H9 (cell line): ENCODE measurements at regions not wholly inside any gene's neighbourhood (a gene's known extent, or its start where the extent isn't known, plus 50 kb on each side); places are given as distances from the start of the nearest gene placed in this dataset.
A peak's percentile ranks its signal among the peaks of the same experiment; 100 is the strongest.

ENCODE experiments used
- DNase-seq: peaks from one replicate; pipeline ENCODE4 v3.0.0-alpha.2; 2017
- H2AFZ ChIP-seq: one replicate; pipeline ENCODE4 v1.6.1; 2013; ENCODE audit warnings: mild to moderate bottlenecking, low read length, control low read depth, moderate library complexity
- H2AK5ac ChIP-seq: 2 replicates; pipeline ENCODE4 v1.6.1; 2013; ENCODE audit warnings: low read length, control low read depth, mixed read lengths; ENCODE audit not compliant: insufficient read length
- H2BK120ac ChIP-seq: one replicate; pipeline ENCODE4 v1.6.1; 2013; ENCODE audit warnings: low read depth, mild to moderate bottlenecking, low read length, control low read depth, inconsistent platforms; ENCODE audit not compliant: poor library complexity, severe bottlenecking
- H2BK12ac ChIP-seq: 2 replicates; pipeline ENCODE4 v1.6.1; 2013; ENCODE audit warnings: low read length, control low read depth, mixed read lengths, low read depth; ENCODE audit not compliant: insufficient read length
- H2BK15ac ChIP-seq: 2 replicates; pipeline ENCODE4 v1.6.1; 2013; ENCODE audit warnings: low read depth, low read length, control low read depth
- H2BK20ac ChIP-seq: one replicate; pipeline ENCODE4 v1.6.1; 2013; ENCODE audit warnings: low read depth, mild to moderate bottlenecking, low read length, control low read depth, inconsistent platforms; ENCODE audit not compliant: poor library complexity, severe bottlenecking
- H2BK5ac ChIP-seq: 2 replicates; pipeline ENCODE4 v1.6.1; 2013; ENCODE audit warnings: low read length, control low read depth, mixed read lengths; ENCODE audit not compliant: insufficient read length
- H3K14ac ChIP-seq: 2 replicates; pipeline ENCODE4 v1.6.1; 2013; ENCODE audit warnings: low read length, control low read depth; ENCODE audit not compliant: insufficient read depth
- H3K18ac ChIP-seq: 2 replicates; pipeline ENCODE4 v1.6.1; 2013; ENCODE audit warnings: low read depth, mild to moderate bottlenecking, mixed read lengths, low read length, control low read depth; ENCODE audit not compliant: insufficient read length
- H3K23ac ChIP-seq: 2 replicates; pipeline ENCODE4 v1.6.1; 2013; ENCODE audit warnings: low read length, control low read depth, mixed read lengths, low read depth; ENCODE audit not compliant: insufficient read length
- H3K23me2 ChIP-seq: 2 replicates; pipeline ENCODE4 v1.6.1; 2013; ENCODE audit warnings: low read depth, mild to moderate bottlenecking, mixed read lengths, low read length, control low read depth; ENCODE audit not compliant: insufficient read length, poor library complexity, severe bottlenecking
- H3K27ac ChIP-seq: 2 replicates; pipeline ENCODE4 v1.5.1; 2013; ENCODE audit warnings: low read length, control low read depth, mixed read lengths, low read depth; ENCODE audit not compliant: insufficient read length
- H3K27me3 ChIP-seq: 2 replicates; pipeline ENCODE4 v1.6.1; 2013; ENCODE audit warnings: low read length, control low read depth, inconsistent platforms; ENCODE audit not compliant: insufficient read depth
- H3K4ac ChIP-seq: 2 replicates; pipeline ENCODE4 v1.6.1; 2013; ENCODE audit warnings: low read depth, mild to moderate bottlenecking, control low read depth, inconsistent platforms, low read length, moderate library complexity
- H3K4me1 ChIP-seq: 2 replicates; pipeline ENCODE4 v1.6.1; 2013; ENCODE audit warnings: low read length, control low read depth, inconsistent platforms; ENCODE audit not compliant: insufficient read depth
- H3K4me2 ChIP-seq: 2 replicates; pipeline ENCODE4 v1.6.1; 2013; ENCODE audit warnings: low read length, control low read depth, mixed read lengths; ENCODE audit not compliant: insufficient read length, insufficient read depth
- H3K56ac ChIP-seq: 2 replicates; pipeline ENCODE4 v1.6.1; 2013; ENCODE audit warnings: low read depth, mild to moderate bottlenecking, mixed read lengths, low read length, control low read depth; ENCODE audit not compliant: insufficient read length
- H3K79me1 ChIP-seq: 2 replicates; pipeline ENCODE4 v1.6.1; 2013; ENCODE audit warnings: low read depth, mild to moderate bottlenecking, moderate library complexity, low read length, control low read depth, inconsistent platforms; ENCODE audit not compliant: insufficient read depth, poor library complexity, severe bottlenecking
- H3K79me2 ChIP-seq: 2 replicates; pipeline ENCODE4 v1.6.1; 2013; ENCODE audit warnings: low read length, control low read depth, inconsistent platforms; ENCODE audit not compliant: insufficient read depth
- H3K9ac ChIP-seq: 2 replicates; pipeline ENCODE4 v1.6.1; 2013; ENCODE audit warnings: low read length, control low read depth, mixed read lengths; ENCODE audit not compliant: insufficient read length; ENCODE audit errors: extremely low read depth
- H3K9me3 ChIP-seq: one replicate; pipeline ENCODE4 v1.6.1; 2013; ENCODE audit warnings: low read depth, low read length, inconsistent platforms; ENCODE audit not compliant: control insufficient read depth
- H3T11ph ChIP-seq: one replicate; pipeline ENCODE4 v1.6.1; 2013; ENCODE audit warnings: mild to moderate bottlenecking, low read length, control low read depth, inconsistent platforms
- H4K20me1 ChIP-seq: one replicate; pipeline ENCODE4 v1.6.1; 2013; ENCODE audit not compliant: control insufficient read depth, insufficient read length, insufficient read depth
- H4K5ac ChIP-seq: 2 replicates; pipeline ENCODE4 v1.6.1; 2013; ENCODE audit warnings: low read depth, mild to moderate bottlenecking, mixed read lengths, low read length, control low read depth; ENCODE audit not compliant: insufficient read length
- H4K8ac ChIP-seq: replicated peaks from 2 replicates; pipeline ENCODE4 v1.6.1; 2013; ENCODE audit warnings: low read length, control low read depth, mixed read lengths, low read depth; ENCODE audit not compliant: insufficient read length
- H4K91ac ChIP-seq: 2 replicates; pipeline ENCODE4 v1.6.1; 2013; ENCODE audit warnings: low read depth, mild to moderate bottlenecking, moderate library complexity, mixed read lengths, low read length, control low read depth; ENCODE audit not compliant: insufficient read length
- H3K27ac Mint-ChIP-seq, 3 experiments: 2 replicates in 2 of 3; 3 replicates in 1 of 3; pipeline ENCODE4 v1.8.0; 2020 to 2021; ENCODE audit warnings: mixed read lengths in 3 of 3, mild to moderate bottlenecking in 1 of 3, moderate library complexity in 1 of 3
- H3K27me3 Mint-ChIP-seq: 2 replicates; pipeline ENCODE4 v1.8.0; 2021; ENCODE audit warnings: low read depth, mild to moderate bottlenecking, moderate library complexity, mixed read lengths
- H3K36me3 Mint-ChIP-seq, 3 experiments: 2 replicates in 2 of 3; 3 replicates in 1 of 3; pipeline ENCODE4 v1.8.0; 2020 to 2021; ENCODE audit warnings: low read depth in 3 of 3, mixed read lengths in 3 of 3; ENCODE audit not compliant: insufficient read depth in 1 of 3
- H3K4me1 Mint-ChIP-seq, 2 experiments: 2 replicates each; pipeline ENCODE4 v1.8.0; 2020; ENCODE audit warnings: mixed read lengths in 2 of 2
- H3K4me3 Mint-ChIP-seq, 2 experiments: 2 replicates in 1 of 2; 3 replicates in 1 of 2; pipeline ENCODE4 v1.8.0; 2020 to 2021; ENCODE audit warnings: mild to moderate bottlenecking in 2 of 2, mixed read lengths in 2 of 2, moderate library complexity in 1 of 2
- H3K9me3 Mint-ChIP-seq, 2 experiments: 2 replicates in 1 of 2; 3 replicates in 1 of 2; pipeline ENCODE4 v1.8.0; 2020; ENCODE audit warnings: mild to moderate bottlenecking in 2 of 2, mixed read lengths in 2 of 2, moderate library complexity in 1 of 2
- WGBS: extraction: QIAGEN DNeasy Blood & Tissue Kit; methylation state at CpG from one replicate; pipeline ENCODE4 v1.1.7; 2013; ENCODE audit warnings: missing lambda C conversion rate, low lambda C conversion rate, mixed read lengths; ENCODE audit not compliant: insufficient read length; ENCODE audit errors: extremely low coverage; 5-methylcytosine and 5-hydroxymethylcytosine counted together
- TF ChIP-seq, protein P1 (sequence below): fragments of 200-600 bp; sonication (generic); conservative IDR thresholded peaks from 3 replicates; pipeline ENCODE4 v1.8.0; 2021; ENCODE audit warnings: antibody characterized with exemption, mild to moderate bottlenecking

DNA sequence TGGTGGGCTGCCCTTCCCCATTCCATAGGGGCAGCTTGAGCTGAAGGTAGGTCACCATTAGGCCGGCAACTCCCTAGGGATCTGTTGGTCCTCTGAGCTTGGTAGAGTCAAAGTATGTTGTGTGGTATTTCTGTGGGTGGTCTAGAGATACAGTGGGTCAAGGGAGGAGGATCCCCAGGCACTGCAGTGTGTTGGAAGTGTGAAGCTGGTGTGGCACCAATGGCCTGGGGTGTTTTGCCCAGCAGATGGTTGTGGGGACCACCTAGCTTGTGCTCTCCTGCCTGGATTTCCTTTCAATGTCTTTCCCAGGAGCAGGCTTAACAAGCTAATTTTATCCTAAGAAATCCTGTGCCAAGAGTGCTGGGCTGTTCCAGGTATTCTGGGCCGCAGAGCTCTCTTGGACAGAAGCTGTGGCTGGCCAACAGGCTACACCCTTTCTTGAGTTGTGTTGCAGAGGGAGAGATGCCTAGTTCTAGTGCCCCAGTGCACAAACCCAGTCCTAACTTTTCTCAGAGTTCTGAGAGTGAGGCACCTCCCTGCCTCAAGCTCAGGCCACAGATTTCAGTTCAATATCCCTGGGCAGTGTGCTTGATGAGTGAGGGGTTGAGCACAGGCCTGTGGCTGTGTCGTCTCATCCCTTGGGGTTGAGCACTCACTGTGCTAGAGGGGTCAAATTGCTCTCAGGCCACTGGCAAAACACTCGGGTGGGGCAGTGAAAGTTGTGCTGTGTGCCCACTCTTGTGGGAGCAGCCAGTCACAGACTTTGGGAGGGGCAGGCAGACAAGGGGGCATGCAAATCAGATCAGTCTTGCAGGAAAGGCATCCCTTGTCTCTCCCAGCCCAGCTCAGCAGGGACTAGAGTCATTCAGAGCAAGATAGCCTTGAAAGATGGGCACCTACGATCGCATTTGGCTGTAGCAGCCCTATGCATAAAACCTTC lies 1806.1 kb upstream of the MIR17HG start:
- Histone ChIP-seq H3K4me2 (no peak overlapping the region), H3K9ac (no peak overlapping the region), H3K18ac (no peak overlapping the region), H3T11ph (no peak overlapping the region), H2BK12ac (no peak overlapping the region), H4K91ac (no peak overlapping the region), H3K27me3 (no peaks in the 10 kb centered on the region), H4K8ac (no peak overlapping the region), H4K20me1 (no peaks in the 10 kb centered on the region), H3K4me1 (no peaks in the 10 kb centered on the region; the same call in 1 of the 2 replicates), H2BK5ac (no peak overlapping the region), H2AK5ac (no peak overlapping the region), H3K9me3 (no peaks in the 10 kb centered on the region), H3K4ac (no peak overlapping the region), H4K5ac (no peak overlapping the region), H3K23ac (no peak overlapping the region), H2BK15ac (no peak overlapping the region), H2BK120ac (no peak overlapping the region), H2AFZ (no peak overlapping the region), H3K56ac (no peak overlapping the region), H2BK20ac (no peak overlapping the region), H3K27ac (no peak overlapping the region), H3K23me2 (no peaks in the 10 kb centered on the region), H3K79me1 (no peaks in the 10 kb centered on the region), H3K14ac (no peak overlapping the region), H3K79me2 (no peaks in the 10 kb centered on the region)
- H3K36me3 Mint-ChIP-seq: no peaks in the 10 kb centered on the region; a peak in 2 of 7 replicates
- no CpG with 5 or more reads among the region's 6 CpGs for whole genome bisulfite sequencing
- DNase-seq: peak; percentile 21
- H3K27ac Mint-ChIP-seq: 0 out of 7 replicates have a peak overlapping the region, but pooled peaks of 1 of the 3 experiments have one; percentile 73
- H3K4me1 Mint-ChIP-seq: peaks cover 16 to 18% of the 10 kb centered on the region in 2 experiments
- H3K27me3 Mint-ChIP-seq: no peaks in the 10 kb centered on the region
- TF ChIP-seq, protein P1, sequence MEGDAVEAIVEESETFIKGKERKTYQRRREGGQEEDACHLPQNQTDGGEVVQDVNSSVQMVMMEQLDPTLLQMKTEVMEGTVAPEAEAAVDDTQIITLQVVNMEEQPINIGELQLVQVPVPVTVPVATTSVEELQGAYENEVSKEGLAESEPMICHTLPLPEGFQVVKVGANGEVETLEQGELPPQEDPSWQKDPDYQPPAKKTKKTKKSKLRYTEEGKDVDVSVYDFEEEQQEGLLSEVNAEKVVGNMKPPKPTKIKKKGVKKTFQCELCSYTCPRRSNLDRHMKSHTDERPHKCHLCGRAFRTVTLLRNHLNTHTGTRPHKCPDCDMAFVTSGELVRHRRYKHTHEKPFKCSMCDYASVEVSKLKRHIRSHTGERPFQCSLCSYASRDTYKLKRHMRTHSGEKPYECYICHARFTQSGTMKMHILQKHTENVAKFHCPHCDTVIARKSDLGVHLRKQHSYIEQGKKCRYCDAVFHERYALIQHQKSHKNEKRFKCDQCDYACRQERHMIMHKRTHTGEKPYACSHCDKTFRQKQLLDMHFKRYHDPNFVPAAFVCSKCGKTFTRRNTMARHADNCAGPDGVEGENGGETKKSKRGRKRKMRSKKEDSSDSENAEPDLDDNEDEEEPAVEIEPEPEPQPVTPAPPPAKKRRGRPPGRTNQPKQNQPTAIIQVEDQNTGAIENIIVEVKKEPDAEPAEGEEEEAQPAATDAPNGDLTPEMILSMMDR: no peak
- H3K9me3 Mint-ChIP-seq: no peaks in the 10 kb centered on the region
- no peak overlapping the region for H3K4me3 Mint-ChIP-seq
